WTC11 (cell line): ENCODE measurements at regions not wholly inside any gene's neighbourhood (a gene's known extent, or its start where the extent isn't known, plus 50 kb on each side); places are given as distances from the start of the nearest gene placed in this dataset.

ENCODE experiments used
- ATAC-seq: fragments of 200-7000 bp; cut with Tn5 transposase; 2 replicates; pipeline ENCODE4 v1.10.0; 2021; ENCODE audit warnings: mild to moderate bottlenecking, moderate library complexity
- CTCF ChIA-PET: fragments of 300-600 bp; sonication (Branson Sonifier 250); formaldehyde crosslinking; loops from one replicate; lab custom pipeline; 2021; ENCODE audit warnings: antibody characterized with exemption; lab: Charles Lee
- POLR2A ChIA-PET: fragments of 350-600 bp; sonication (Branson Sonifier 250); formaldehyde crosslinking; loops from one replicate; lab custom pipeline; 2021; ENCODE audit warnings: antibody characterized with exemption; lab: Charles Lee
- DNase-seq: peaks from one replicate; pipeline ENCODE4 v3.0.0; 2021; ENCODE audit warnings: low spot score
- H3K27ac Mint-ChIP-seq: 2 replicates; pipeline ENCODE4 v1.8.0; 2021; ENCODE audit warnings: mixed read lengths
- H3K27me3 Mint-ChIP-seq: 2 replicates; pipeline ENCODE4 v1.8.0; 2021; ENCODE audit warnings: low read depth, mild to moderate bottlenecking, moderate library complexity, mixed read lengths
- H3K36me3 Mint-ChIP-seq: 2 replicates; pipeline ENCODE4 v1.8.0; 2021; ENCODE audit warnings: mixed read lengths
- H3K4me1 Mint-ChIP-seq: 2 replicates; pipeline ENCODE4 v1.8.0; 2022; ENCODE audit warnings: mixed read lengths
- H3K4me3 Mint-ChIP-seq: 2 replicates; pipeline ENCODE4 v1.8.0; 2021; ENCODE audit warnings: mild to moderate bottlenecking, moderate library complexity, mixed read lengths
- H3K9me3 Mint-ChIP-seq: 2 replicates; pipeline ENCODE4 v1.8.0; 2021; ENCODE audit warnings: mixed read lengths
- ATF6 ChIP-seq: sonication (generic); formaldehyde crosslinking; IDR thresholded peaks from 2 replicates; pipeline ENCODE4 v1.8.1; 2023; ENCODE audit warnings: mild to moderate bottlenecking, missing genetic modification reagents
- CDX4 ChIP-seq: fragments of 250-450 bp; sonication (Bioruptor Pico); IDR thresholded peaks from 2 replicates; pipeline ENCODE4 v1.9.0; 2021; ENCODE audit warnings: moderate library complexity, mild to moderate bottlenecking, inconsistent platforms, borderline replicate concordance
- IRF1 ChIP-seq: sonication (generic); formaldehyde crosslinking; IDR thresholded peaks from 2 replicates; pipeline ENCODE4 v1.8.0; 2023; ENCODE audit warnings: missing genetic modification reagents
- IRF2 ChIP-seq: sonication (generic); formaldehyde crosslinking; IDR thresholded peaks from 2 replicates; pipeline ENCODE4 v1.8.0; 2022; ENCODE audit warnings: low read depth, missing genetic modification reagents, borderline replicate concordance
- JUN ChIP-seq: sonication (generic); formaldehyde crosslinking; IDR thresholded peaks from 2 replicates; pipeline ENCODE4 v1.8.0; 2023; ENCODE audit warnings: mild to moderate bottlenecking, missing genetic modification reagents
- NFE2L1 ChIP-seq: sonication (generic); formaldehyde crosslinking; IDR thresholded peaks from 2 replicates; pipeline ENCODE4 v1.8.1; 2023; ENCODE audit warnings: missing genetic modification reagents
- NFYB ChIP-seq: sonication (generic); formaldehyde crosslinking; conservative IDR thresholded peaks from 2 replicates; pipeline ENCODE4 v1.8.0; 2022; ENCODE audit warnings: low read depth, missing genetic modification reagents
- PRRX2 ChIP-seq: fragments of 250-450 bp; sonication (Bioruptor Pico); IDR thresholded peaks from 2 replicates; pipeline ENCODE4 v1.8.0; 2021; ENCODE audit warnings: mild to moderate bottlenecking
- RORB ChIP-seq: fragments of 250-450 bp; sonication (Bioruptor Pico); IDR thresholded peaks from 2 replicates; pipeline ENCODE4 v1.9.0; 2021; ENCODE audit warnings: mild to moderate bottlenecking
- SMAD4 ChIP-seq: sonication (generic); formaldehyde crosslinking; IDR thresholded peaks from 2 replicates; pipeline ENCODE4 v1.8.0; 2022; ENCODE audit warnings: mild to moderate bottlenecking, missing genetic modification reagents
- STAT6 ChIP-seq: sonication (generic); formaldehyde crosslinking; conservative IDR thresholded peaks from 2 replicates; pipeline ENCODE4 v1.8.1; 2023; ENCODE audit warnings: mild to moderate bottlenecking, low read depth, missing genetic modification reagents, moderate library complexity
- USF1 ChIP-seq: sonication (generic); formaldehyde crosslinking; IDR thresholded peaks from 2 replicates; pipeline ENCODE4 v1.8.0; 2022; ENCODE audit warnings: mild to moderate bottlenecking, missing genetic modification reagents
- USF2 ChIP-seq: sonication (generic); formaldehyde crosslinking; IDR thresholded peaks from 2 replicates; pipeline ENCODE4 v1.8.1; 2023; ENCODE audit warnings: mild to moderate bottlenecking, missing genetic modification reagents, moderate library complexity
- ZNF121 ChIP-seq: sonication (generic); formaldehyde crosslinking; IDR thresholded peaks from 2 replicates; pipeline ENCODE4 v1.8.0; 2023; ENCODE audit warnings: missing genetic modification reagents
- ZNF423 ChIP-seq: fragments of 250-450 bp; sonication (Bioruptor Pico); IDR thresholded peaks from 2 replicates; pipeline ENCODE4 v2.1.2; 2022; ENCODE audit warnings: mild to moderate bottlenecking, moderate library complexity

GRCh38 chr7:155222573-155222972 is 75.1 kb upstream of the INSIG1 start:
- no peak for TF ChIP-seq ATF6 (CRISPR knock-in tag)
- TF ChIP-seq IRF1: no peak
- H3K4me3 Mint-ChIP-seq: no peak overlapping the region
- POLR2A ChIA-PET: no interaction called here
- H3K4me1 Mint-ChIP-seq: peaks cover 46% of the 10 kb centered on the region
- CTCF ChIA-PET: no interaction called here
- H3K27me3 Mint-ChIP-seq: peaks cover 14% of the 10 kb centered on the region
- H3K36me3 Mint-ChIP-seq: no peaks in the 10 kb centered on the region
- H3K9me3 Mint-ChIP-seq: no peaks in the 10 kb centered on the region
- no peak for ATAC-seq
- no peak overlapping the region for H3K27ac Mint-ChIP-seq
- no peak for DNase-seq

GRCh38 chr7:155223021-155223420 is 74.7 kb upstream of the INSIG1 start:
- DNase-seq (no peak), ATAC-seq (no peak)
- H3K27ac Mint-ChIP-seq: no peak overlapping the region
- no peak overlapping the region for H3K4me3 Mint-ChIP-seq
- TF ChIP-seq RORB (CRISPR knock-in tag) (no peak), USF2 (CRISPR knock-in tag) (no peak), NFYB (CRISPR knock-in tag) (no peak), JUN (CRISPR knock-in tag) (no peak), USF1 (CRISPR knock-in tag) (no peak), IRF2 (CRISPR knock-in tag) (no peak), SMAD4 (no peak), CDX4 (no peak), PRRX2 (no peak), STAT6 (no peak), ZNF121 (CRISPR knock-in tag) (no peak)
- no peaks in the 10 kb centered on the region for H3K9me3 Mint-ChIP-seq
- ChIA-PET CTCF (no interaction called here), POLR2A (no interaction called here)
- H3K27me3 Mint-ChIP-seq: peaks cover 17% of the 10 kb centered on the region
- H3K4me1 Mint-ChIP-seq: peaks cover 50% of the 10 kb centered on the region
- H3K36me3 Mint-ChIP-seq: no peaks in the 10 kb centered on the region

GRCh38 chr7:155223503-155223902 is 74.2 kb upstream of the INSIG1 start:
- no peak for TF ChIP-seq ZNF423
- TF ChIP-seq NFE2L1 (CRISPR knock-in tag): no peak
- no peak for TF ChIP-seq IRF2 (CRISPR knock-in tag)
- no peak overlapping the region for H3K4me3 Mint-ChIP-seq
- DNase-seq (no peak), ATAC-seq (no peak)
- no peak overlapping the region for H3K27ac Mint-ChIP-seq
- ChIA-PET POLR2A (no interaction called here), CTCF (no interaction called here)
- H3K36me3 Mint-ChIP-seq: no peaks in the 10 kb centered on the region
- peaks cover 55% of the 10 kb centered on the region for H3K4me1 Mint-ChIP-seq
- no peaks in the 10 kb centered on the region for H3K9me3 Mint-ChIP-seq
- H3K27me3 Mint-ChIP-seq: peaks cover 20% of the 10 kb centered on the region
